Psoas muscle (tissue), 7 donors: ENCODE measurements at regions not wholly inside any gene's neighbourhood (a gene's known extent, or its start where the extent isn't known, plus 50 kb on each side); places are given as distances from the start of the nearest gene placed in this dataset.

ENCODE experiments used
- ATAC-seq, 4 donors: fragments of 200-7000 bp; cut with Tn5 transposase; one replicate each; pipeline ENCODE4 v1.9.1; 2020; ENCODE audit warnings: moderate library complexity in 3 of 4, mild to moderate bottlenecking in 2 of 4
- DNase-seq, 2 donors: peaks; one replicate each; pipeline ENCODE4 v3.0.0-alpha.2; 2020
- H3K27ac ChIP-seq: fragments of 200-600 bp; one replicate; pipeline ENCODE4 v1.8.0; 2022
- H3K27me3 ChIP-seq, 3 donors: fragments of 200-600 bp in 1 of 3; one replicate each; pipeline versions ENCODE4 v1.6.1 to v1.8.0; 2013 to 2022; ENCODE audit warnings: low read length in 2 of 3, mild to moderate bottlenecking in 2 of 3, moderate library complexity in 1 of 3; ENCODE audit not compliant: insufficient read depth in 3 of 3
- H3K36me3 ChIP-seq, 2 donors: fragments of 200-600 bp in 1 of 2; one replicate each; pipeline versions ENCODE4 v1.6.1 to v1.8.0; 2013 to 2022; ENCODE audit warnings: low read depth in 1 of 2, mild to moderate bottlenecking in 1 of 2, moderate library complexity in 1 of 2; ENCODE audit not compliant: insufficient read depth in 1 of 2
- H3K4me1 ChIP-seq: fragments of 200-600 bp; one replicate; pipeline ENCODE4 v1.8.0; 2022
- H3K4me3 ChIP-seq: fragments of 200-600 bp; one replicate; pipeline ENCODE4 v1.8.0; 2022; ENCODE audit warnings: mild to moderate bottlenecking
- H3K9me3 ChIP-seq: fragments of 200-600 bp; one replicate; pipeline ENCODE4 v1.8.0; 2022
- CTCF ChIP-seq: fragments of 200-600 bp; IDR thresholded peaks from one replicate; pipeline ENCODE4 v1.8.0; 2022; ENCODE audit warnings: antibody characterized with exemption
- WGBS, 3 donors: extraction: QIAGEN DNeasy Blood & Tissue Kit; methylation state at CpG; one replicate each; pipeline versions ENCODE4 v1.1.6 to v1.1.7; 2013; 5-methylcytosine and 5-hydroxymethylcytosine counted together
- intact Hi-C, 2 donors: fragments of 100-400 bp; cut with DNase I; formaldehyde crosslinking; loops; one replicate each; pipeline versions ENCODE4 v1.11.0 to v1.14.2; 2022
- donor health status: healthy with polysubstance abuse.
- donor health status: DM: no; HTN: no; CAD: no; lungs with moderate emphysema.
- donor health status: Bipolar disorder and iron deficiency.
- donor health status: healthy.
- donor health status: DM: yes; HTN: yes; CAD: no.
- donor health status: DM: no; HTN: no; CAD: no.
- donor health status: DM: yes; HTN: yes; CAD: no.

GRCh38 chr13:54975676-54976075 lies 1947.1 kb downstream of the OLFM4 start:
- intact Hi-C loops, result no loop called here
- ATAC-seq, result no peak
- Histone ChIP-seq H3K4me1 (no peaks in the 10 kb centered on the region), H3K27me3 (no peaks in the 10 kb centered on the region), H3K9me3 (no peaks in the 10 kb centered on the region), H3K36me3 (no peaks in the 10 kb centered on the region), H3K4me3 (no peak overlapping the region), H3K27ac (no peak overlapping the region)
- 74 to 82% (median 78%) methylated on average over 4 of the region's 4 CpGs for WGBS, 3 donors
- DNase-seq, result no peak
- no peak for TF ChIP-seq CTCF

- H3K4me1 ChIP-seq, result no peaks in the 10 kb centered on the region
- H3K27ac ChIP-seq, result no peak overlapping the region
- H3K36me3 ChIP-seq, result no peaks in the 10 kb centered on the region
- H3K9me3 ChIP-seq, result no peaks in the 10 kb centered on the region
- 72 to 76% (median 75%) methylated on average over 3 of the region's 3 CpGs for WGBS, 3 donors
- no peaks in the 10 kb centered on the region for H3K27me3 ChIP-seq
- DNase-seq (no peak), ATAC-seq (no peak)
- intact Hi-C loops, result no loop called here
- no peak overlapping the region for H3K4me3 ChIP-seq
- no peak for TF ChIP-seq CTCF
Observed at GRCh38 chr13:54980651-54981050, 1952.0 kb downstream of the OLFM4 start.

- H3K4me1 ChIP-seq, result no peaks in the 10 kb centered on the region
- no peak for TF ChIP-seq CTCF
- DNase-seq (no peak), ATAC-seq (no peak)
- WGBS, 3 donors, result 72 to 80% (median 74%) methylated on average over 4 of the region's 4 CpGs
- H3K4me3 ChIP-seq, result no peak overlapping the region
- no peaks in the 10 kb centered on the region for H3K9me3 ChIP-seq
- H3K36me3 ChIP-seq, result no peaks in the 10 kb centered on the region
- intact Hi-C loops, result no loop called here
- no peaks in the 10 kb centered on the region for H3K27me3 ChIP-seq
- no peak overlapping the region for H3K27ac ChIP-seq
Observed at GRCh38 chr13:54989418-54989817, 1960.8 kb downstream of the OLFM4 start.

GRCh38 chr13:54999399-54999907 lies 1970.8 kb downstream of the OLFM4 start:
- Histone ChIP-seq H3K4me3 (no peak overlapping the region), H3K27ac (no peak overlapping the region), H3K9me3 (no peaks in the 10 kb centered on the region), H3K36me3 (no peaks in the 10 kb centered on the region), H3K27me3 (no peaks in the 10 kb centered on the region), H3K4me1 (no peaks in the 10 kb centered on the region)
- DNase-seq (no peak), ATAC-seq (no peak)
- no peak for TF ChIP-seq CTCF
- 62 to 77% (median 72%) methylated on average over 2 of the region's 2 CpGs for WGBS, 3 donors
- intact Hi-C loops, result no loop called here

- DNase-seq (no peak), ATAC-seq (no peak)
- Histone ChIP-seq H3K4me3 (no peak overlapping the region), H3K4me1 (no peaks in the 10 kb centered on the region), H3K27me3 (no peaks in the 10 kb centered on the region), H3K36me3 (no peaks in the 10 kb centered on the region), H3K9me3 (no peaks in the 10 kb centered on the region), H3K27ac (no peak overlapping the region)
- intact Hi-C loops, result no loop called here
- 65 to 85% (median 80%) methylated on average over 3 of the region's 3 CpGs for WGBS, 3 donors
- TF ChIP-seq CTCF, result no peak
Observed at GRCh38 chr13:55000043-55000442, 1971.4 kb downstream of the OLFM4 start.
